Body of pancreas (tissue), 4 donors: ENCODE measurements at regions not wholly inside any gene's neighbourhood (a gene's known extent, or its start where the extent isn't known, plus 50 kb on each side); places are given as distances from the start of the nearest gene placed in this dataset.

Source experiments
- ATAC-seq: fragments of 150-250 bp; one replicate; pipeline ENCODE4 v1.9.1; 2016
- DNase-seq, 4 donors: peaks; one replicate each; pipeline ENCODE4 v3.0.0-alpha.2; 2019
- H3K27ac ChIP-seq, 4 donors: fragments of 200-600 bp; sonication (generic); 1 replicate in 3 of 4; 2 replicates in 1 of 4; pipeline versions ENCODE4 v1.5.1 to v1.6.1; 2016 to 2019; ENCODE audit warnings: mild to moderate bottlenecking in 1 of 4, mixed read lengths in 1 of 4, moderate library complexity in 1 of 4
- H3K27me3 ChIP-seq, 2 donors: fragments of 200-600 bp; sonication (generic); one replicate each; pipeline ENCODE4 v1.6.0; 2016; ENCODE audit warnings: mild to moderate bottlenecking in 1 of 2
- H3K36me3 ChIP-seq, 2 donors: fragments of 200-600 bp; sonication (generic); replicated peaks in 1 of 2; 2 replicates each; pipeline ENCODE4 v1.5.1; 2016; ENCODE audit warnings: low read depth in 2 of 2; ENCODE audit not compliant: insufficient read depth in 1 of 2
- H3K4me1 ChIP-seq: fragments of 200-600 bp; sonication (generic); one replicate; pipeline ENCODE4 v1.6.0; 2016
- H3K4me3 ChIP-seq, 2 donors: fragments of 200-600 bp; sonication (generic); 1 replicate in 1 of 2; 2 replicates in 1 of 2; pipeline ENCODE4 v1.5.1; 2016 to 2019
- H3K9me3 ChIP-seq, 3 donors: fragments of 200-600 bp; sonication (generic); 1 replicate in 2 of 3; 2 replicates in 1 of 3; pipeline ENCODE4 v1.5.1; 2016
- CTCF ChIP-seq, 7 experiments: fragments of 450-650 bp in 4 of 7; fragments of 200-600 bp in 3 of 7; sonication (generic) in 3 of 7; IDR thresholded peaks; one replicate each; pipeline ENCODE4 v1.5.1; 2016 to 2019; ENCODE audit warnings: antibody characterized with exemption in 7 of 7
- POLR2A ChIP-seq, 3 donors: fragments of 450-650 bp; IDR thresholded peaks; one replicate each; pipeline ENCODE4 v1.6.1; 2016; ENCODE audit warnings: antibody characterized with exemption in 3 of 3, mild to moderate bottlenecking in 2 of 3
- WGBS, 2 donors: methylation state at CpG; one replicate each; pipeline ENCODE4 v1.1.5; 2017; 5-methylcytosine and 5-hydroxymethylcytosine counted together
- intact Hi-C: fragments of 100-400 bp; cut with DNase I; formaldehyde crosslinking; loops from one replicate; pipeline ENCODE4 v1.15.1; 2023

GRCh38 chr4:45701621-45702020 lies 422.2 kb downstream of the GABRG1 start:
- intact Hi-C loops, result no loop called here

GRCh38 chr4:45693746-45694145 lies 430.1 kb downstream of the GABRG1 start:
- Histone ChIP-seq H3K9me3 (no peaks in the 10 kb centered on the region), H3K4me3 (no peak overlapping the region), H3K4me1 (no peaks in the 10 kb centered on the region), H3K27me3 (no peaks in the 10 kb centered on the region), H3K36me3 (no peaks in the 10 kb centered on the region), H3K27ac (no peak overlapping the region)
- DNase-seq, result peak in 2 of 4 donors; percentile 16 to 17
- no peak for TF ChIP-seq CTCF (IDR thresholded peaks at IDR 0.05)
- no peak for TF ChIP-seq POLR2A (IDR thresholded peaks at IDR 0.05)
- intact Hi-C loops, result no loop called here
- ATAC-seq, result no peak

More at GRCh38 chr4:45701621-45702020, 422.2 kb downstream of the GABRG1 start:
- Histone ChIP-seq H3K4me3 (no peak overlapping the region), H3K36me3 (no peaks in the 10 kb centered on the region), H3K27ac (no peak overlapping the region), H3K9me3 (no peaks in the 10 kb centered on the region), H3K4me1 (no peaks in the 10 kb centered on the region), H3K27me3 (no peaks in the 10 kb centered on the region)
- DNase-seq (no peak), ATAC-seq (no peak)
- no peak for TF ChIP-seq POLR2A (IDR thresholded peaks at IDR 0.05)
- TF ChIP-seq CTCF (IDR thresholded peaks at IDR 0.05), result no peak
- whole genome bisulfite sequencing, 2 donors, result 48 to 55% methylated on average over 2 of the region's 2 CpGs

DNA sequence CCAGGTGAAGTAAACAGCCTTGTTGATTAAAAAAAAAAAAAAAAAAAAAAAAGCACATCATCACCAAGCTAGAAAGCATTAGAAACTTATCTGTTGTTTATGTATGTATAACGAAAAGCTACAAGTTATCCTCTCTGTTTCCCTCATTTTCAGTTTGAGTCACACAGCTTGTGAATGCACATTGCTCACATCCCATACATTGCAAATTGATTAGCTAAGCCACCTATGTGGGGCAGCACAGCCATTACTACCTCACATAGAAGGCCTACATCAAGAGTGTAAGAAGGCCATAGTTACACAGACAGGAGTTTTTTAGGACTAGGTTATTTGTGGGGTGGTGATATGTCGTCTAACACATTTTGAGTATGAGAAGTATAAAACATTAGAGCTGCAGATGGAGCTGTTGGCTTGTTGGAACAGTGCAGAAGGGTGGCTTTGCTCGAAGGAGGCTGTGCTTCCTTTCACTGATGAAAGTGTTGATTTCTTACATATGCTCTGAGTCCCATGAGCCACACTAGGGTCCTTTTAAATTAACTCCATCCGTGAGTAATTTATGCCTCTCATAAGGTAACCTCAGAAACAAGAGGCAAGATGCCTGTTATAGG lies 431.6 kb downstream of the GABRG1 start:
- DNase-seq (no peak), ATAC-seq (no peak)
- Histone ChIP-seq H3K4me3 (no peak overlapping the region), H3K27ac (no peak overlapping the region), H3K9me3 (no peaks in the 10 kb centered on the region), H3K36me3 (no peaks in the 10 kb centered on the region), H3K27me3 (no peaks in the 10 kb centered on the region), H3K4me1 (no peaks in the 10 kb centered on the region)
- TF ChIP-seq CTCF (IDR thresholded peaks at IDR 0.05) (no peak), POLR2A (IDR thresholded peaks at IDR 0.05) (no peak)
- WGBS, 2 donors, result 56 to 68% methylated on average over 4 of the region's 4 CpGs
- intact Hi-C loops, result no loop called here

GRCh38 chr4:45688341-45688740 lies 435.5 kb downstream of the GABRG1 start:
- intact Hi-C loops, result no loop called here
- Histone ChIP-seq H3K4me3 (no peak overlapping the region), H3K9me3 (no peaks in the 10 kb centered on the region), H3K27me3 (no peaks in the 10 kb centered on the region), H3K4me1 (no peaks in the 10 kb centered on the region), H3K36me3 (no peaks in the 10 kb centered on the region), H3K27ac (no peak overlapping the region)
- no peak for ATAC-seq
- TF ChIP-seq POLR2A (IDR thresholded peaks at IDR 0.05) (no peak), CTCF (IDR thresholded peaks at IDR 0.05) (no peak)
- 42 to 49% methylated on average over 2 of the region's 2 CpGs for WGBS, 2 donors
- DNase-seq, result no peak

- H3K27ac ChIP-seq, result no peak overlapping the region
- no peak overlapping the region for H3K4me3 ChIP-seq
- DNase-seq (no peak), ATAC-seq (no peak)
- intact Hi-C loops, result no loop called here
- H3K27me3 ChIP-seq, result no peaks in the 10 kb centered on the region
- no peaks in the 10 kb centered on the region for H3K4me1 ChIP-seq
- no peaks in the 10 kb centered on the region for H3K36me3 ChIP-seq
- H3K9me3 ChIP-seq, result no peaks in the 10 kb centered on the region
- no peak for TF ChIP-seq POLR2A (IDR thresholded peaks at IDR 0.05)
- 71 to 90% methylated on average over 2 of the region's 2 CpGs for WGBS, 2 donors
Observed at GRCh38 chr4:45679411-45679810, 444.4 kb downstream of the GABRG1 start.
